ENCODE measurements at regions not wholly inside any gene's neighbourhood (a gene's known extent, or its start where the extent isn't known, plus 50 kb on each side); places are given as distances from the start of the nearest gene placed in this dataset.

DNA sequence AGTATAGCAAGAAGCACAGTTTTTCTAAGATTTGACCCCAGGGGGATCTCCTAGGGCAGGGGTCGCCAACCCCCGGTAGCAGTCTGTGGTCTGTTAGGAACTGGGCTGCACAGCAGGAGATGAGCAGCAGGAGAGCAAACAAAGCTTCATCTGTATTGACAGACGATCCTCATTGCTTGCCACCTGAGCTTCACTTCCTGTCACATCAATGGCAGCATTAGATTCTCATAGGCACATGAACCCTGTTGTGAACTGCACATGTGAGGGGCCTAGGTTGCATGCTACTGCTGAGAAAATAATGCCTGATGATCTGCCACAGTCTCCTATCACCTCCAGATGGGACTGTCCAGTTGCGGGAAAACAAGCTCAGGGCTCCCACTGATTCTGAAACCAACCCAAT lies 136.2 kb downstream of the RGPD3 start:
- TF ChIP-seq, protein P1, sequence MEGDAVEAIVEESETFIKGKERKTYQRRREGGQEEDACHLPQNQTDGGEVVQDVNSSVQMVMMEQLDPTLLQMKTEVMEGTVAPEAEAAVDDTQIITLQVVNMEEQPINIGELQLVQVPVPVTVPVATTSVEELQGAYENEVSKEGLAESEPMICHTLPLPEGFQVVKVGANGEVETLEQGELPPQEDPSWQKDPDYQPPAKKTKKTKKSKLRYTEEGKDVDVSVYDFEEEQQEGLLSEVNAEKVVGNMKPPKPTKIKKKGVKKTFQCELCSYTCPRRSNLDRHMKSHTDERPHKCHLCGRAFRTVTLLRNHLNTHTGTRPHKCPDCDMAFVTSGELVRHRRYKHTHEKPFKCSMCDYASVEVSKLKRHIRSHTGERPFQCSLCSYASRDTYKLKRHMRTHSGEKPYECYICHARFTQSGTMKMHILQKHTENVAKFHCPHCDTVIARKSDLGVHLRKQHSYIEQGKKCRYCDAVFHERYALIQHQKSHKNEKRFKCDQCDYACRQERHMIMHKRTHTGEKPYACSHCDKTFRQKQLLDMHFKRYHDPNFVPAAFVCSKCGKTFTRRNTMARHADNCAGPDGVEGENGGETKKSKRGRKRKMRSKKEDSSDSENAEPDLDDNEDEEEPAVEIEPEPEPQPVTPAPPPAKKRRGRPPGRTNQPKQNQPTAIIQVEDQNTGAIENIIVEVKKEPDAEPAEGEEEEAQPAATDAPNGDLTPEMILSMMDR (IDR thresholded peaks at IDR 0.05; ENCODE audit: borderline replicate concordance, extremely low read depth, low read length, poor library complexity, severe bottlenecking): no peak
- TF ChIP-seq EZH2 (IDR thresholded peaks at IDR 0.05; ENCODE audit: borderline replicate concordance, low read depth, low read length, severe bottlenecking): no peak
